ENCODE measurements at regions not wholly inside any gene's neighbourhood (a gene's known extent, or its start where the extent isn't known, plus 50 kb on each side); places are given as distances from the start of the nearest gene placed in this dataset.

DNA sequence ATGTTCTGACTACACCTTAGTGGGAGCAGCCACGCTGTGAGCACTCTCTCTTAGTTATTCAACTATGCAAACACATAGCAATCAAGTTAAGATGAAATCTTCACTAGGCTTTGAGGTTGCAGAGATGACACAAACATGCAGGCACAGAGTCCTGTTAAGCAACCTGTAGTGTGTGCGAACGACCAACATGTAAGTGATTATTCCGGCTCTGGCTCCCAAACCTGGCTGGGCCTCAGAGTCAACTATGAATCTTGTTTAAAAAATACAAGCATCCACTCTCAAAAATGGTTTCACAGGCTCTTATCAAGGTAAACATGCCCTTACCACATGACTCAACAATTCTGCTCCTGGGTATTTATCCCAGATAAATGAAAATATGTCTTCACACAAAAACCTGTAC is 91.4 kb downstream of the IRS2 start:
- Histone ChIP-seq H3K9ac (ENCODE audit: insufficient read depth, low read length, poor library complexity, severe bottlenecking) (no peak overlapping the region), H4K20me1 (ENCODE audit: insufficient read depth, low read length) (no peaks in the 10 kb centered on the region), H3K27me3 (ENCODE audit: control insufficient read depth in 2 of 2, insufficient read depth in 2 of 2, low read length in 2 of 2) (no peaks in the 10 kb centered on the region), H3K27ac (ENCODE audit: low read depth in 1 of 2, low read length in 2 of 2) (no peak overlapping the region), H2AFZ (ENCODE audit: insufficient read depth, low read depth, low read length, poor library complexity, severe bottlenecking) (no peak overlapping the region), H3K4me3 (replicated peaks in 1 of 3; ENCODE audit: low read depth in 2 of 3, low read length in 3 of 3) (no peak overlapping the region), H3K36me3 (replicated peaks in 1 of 2; ENCODE audit: control insufficient read depth in 1 of 2, insufficient read depth in 2 of 2, low read length in 2 of 2) (no peaks in the 10 kb centered on the region), H3K79me2 (ENCODE audit: insufficient read depth, low read length) (no peaks in the 10 kb centered on the region), H3K4me1 (ENCODE audit: control insufficient read depth in 1 of 2, insufficient read depth in 2 of 2, low read length in 2 of 2) (peaks cover 23 to 24% of the 10 kb centered on the region in 2 donors), H3K9me3 (replicated peaks in 1 of 2; ENCODE audit: control insufficient read depth in 1 of 2, insufficient read depth in 1 of 2, low read length in 2 of 2) (no peaks in the 10 kb centered on the region), H3K4me2 (replicated peaks; ENCODE audit: extremely low read depth, low read length, poor library complexity, severe bottlenecking) (no peak overlapping the region)
- Mint-ChIP-seq H3K9me3 (peaks cover 0 to 5% (median 0%) of the 10 kb centered on the region in 7 donors), H3K27ac (no peak overlapping the region), H3K36me3 (no peaks in the 10 kb centered on the region), H3K4me3 (no peak overlapping the region), H3K27me3 (ENCODE audit: low read depth in 3 of 3) (peaks cover 0 to 7% (median 1%) of the 10 kb centered on the region in 3 donors), H3K4me1 (peaks cover 35% of the 10 kb centered on the region)
- no peak for DNase-seq
- TF ChIP-seq CTCF (IDR thresholded peaks at IDR 0.05), result no peak
- WGBS (ENCODE audit: insufficient coverage), result 94% methylated on average over 2 of the region's 4 CpGs
- intact Hi-C loops (cut with micrococcal nuclease), result loop anchor here in 1 of 2 donors (5.0 kb wide), 1 partner anchor 38 kb away; no protein-coding TSS in a partner anchor

GRCh38 chr13:109693213-109693612 is 93.2 kb downstream of the IRS2 start:
- Histone ChIP-seq H3K27ac (ENCODE audit: low read depth in 1 of 2, low read length in 2 of 2) (no peak overlapping the region), H3K36me3 (replicated peaks in 1 of 2; ENCODE audit: control insufficient read depth in 1 of 2, insufficient read depth in 2 of 2, low read length in 2 of 2) (no peaks in the 10 kb centered on the region), H3K9me3 (replicated peaks in 1 of 2; ENCODE audit: control insufficient read depth in 1 of 2, insufficient read depth in 1 of 2, low read length in 2 of 2) (no peaks in the 10 kb centered on the region), H2AFZ (ENCODE audit: insufficient read depth, low read depth, low read length, poor library complexity, severe bottlenecking) (no peak overlapping the region), H3K27me3 (ENCODE audit: control insufficient read depth in 2 of 2, insufficient read depth in 2 of 2, low read length in 2 of 2) (no peaks in the 10 kb centered on the region), H4K20me1 (ENCODE audit: insufficient read depth, low read length) (no peaks in the 10 kb centered on the region), H3K4me2 (replicated peaks; ENCODE audit: extremely low read depth, low read length, poor library complexity, severe bottlenecking) (no peak overlapping the region), H3K4me1 (ENCODE audit: control insufficient read depth in 1 of 2, insufficient read depth in 2 of 2, low read length in 2 of 2) (peaks cover 6 to 7% of the 10 kb centered on the region in 2 donors), H3K79me2 (ENCODE audit: insufficient read depth, low read length) (no peaks in the 10 kb centered on the region), H3K4me3 (replicated peaks in 1 of 3; ENCODE audit: low read depth in 2 of 3, low read length in 3 of 3) (no peak overlapping the region), H3K9ac (ENCODE audit: insufficient read depth, low read length, poor library complexity, severe bottlenecking) (no peak overlapping the region)
- Mint-ChIP-seq H3K9me3 (peaks cover 0 to 5% (median 0%) of the 10 kb centered on the region in 7 donors), H3K4me3 (no peak overlapping the region), H3K27me3 (ENCODE audit: low read depth in 3 of 3) (peaks cover 0 to 4% (median 1%) of the 10 kb centered on the region in 3 donors), H3K27ac (no peak overlapping the region), H3K4me1 (peaks cover 18% of the 10 kb centered on the region), H3K36me3 (no peaks in the 10 kb centered on the region)
- DNase-seq, result no peak
- WGBS (ENCODE audit: insufficient coverage), result 94% methylated on average over 3 of the region's 4 CpGs
- intact Hi-C loops (cut with micrococcal nuclease), result no loop called here
- no peak for TF ChIP-seq CTCF (IDR thresholded peaks at IDR 0.05)

Data from CD14-positive monocyte (primary cell).